AG09309 (cell line): ENCODE measurements at regions not wholly inside any gene's neighbourhood (a gene's known extent, or its start where the extent isn't known, plus 50 kb on each side); places are given as distances from the start of the nearest gene placed in this dataset.

ENCODE experiments used
- DNase-seq: peaks from one replicate; pipeline ENCODE4 v3.0.0-alpha.2; 2010; ENCODE audit warnings: low read depth
- H3K4me3 ChIP-seq: 2 replicates; pipeline ENCODE4 v1.5.1; 2011; ENCODE audit warnings: mild to moderate bottlenecking, low read depth, low read length, moderate library complexity; ENCODE audit not compliant: control insufficient read depth
- CTCF ChIP-seq: IDR thresholded peaks from 2 replicates; pipeline ENCODE4 v1.5.1; 2011; ENCODE audit warnings: mild to moderate bottlenecking, low read depth, low read length, inconsistent platforms; ENCODE audit not compliant: insufficient read depth, control insufficient read depth; ENCODE audit errors: missing control alignments

DNA sequence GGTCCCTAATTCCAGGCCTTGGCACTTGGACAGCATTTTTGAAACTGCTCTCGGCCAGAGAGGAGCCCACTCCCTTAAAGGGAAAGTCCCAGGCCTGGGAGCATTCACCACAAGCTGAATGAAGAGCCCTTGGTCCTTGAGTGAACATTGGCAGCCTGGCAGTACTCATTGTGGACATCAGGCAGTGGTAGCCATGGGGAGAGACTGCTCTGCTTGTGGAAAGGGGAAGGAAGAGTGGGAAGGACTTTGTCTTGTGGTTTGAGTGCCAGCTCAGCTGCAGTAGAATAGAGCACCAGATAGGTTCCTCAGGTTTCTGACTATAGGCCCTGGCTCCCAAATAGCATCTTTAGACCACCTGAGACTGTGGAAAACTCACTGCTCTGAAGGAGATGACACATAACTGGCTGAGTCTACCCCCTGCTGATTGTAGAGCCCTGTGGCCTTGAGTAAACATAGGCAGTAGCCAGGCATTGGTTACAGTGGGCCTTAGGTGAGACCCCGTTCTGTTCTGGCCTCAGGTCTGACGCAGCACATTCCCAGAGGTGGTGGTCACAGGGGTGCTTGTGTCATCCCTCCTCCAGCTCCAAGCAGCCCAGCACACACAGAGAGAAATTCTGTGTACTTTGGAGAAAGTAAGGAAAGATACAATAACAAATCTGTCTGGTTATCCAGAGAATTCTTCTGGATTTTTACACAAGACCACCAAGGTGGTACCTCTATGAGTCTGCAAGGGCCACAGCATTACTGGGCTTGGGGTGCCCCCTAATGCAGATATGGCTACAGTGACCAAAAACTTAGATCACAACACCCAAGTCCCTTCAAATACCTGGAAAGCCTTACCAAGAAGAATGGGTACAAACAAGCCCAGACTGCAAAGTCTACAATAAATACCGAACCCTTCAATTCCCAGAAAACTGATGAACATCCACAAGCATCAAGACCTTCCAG lies 153.8 kb downstream of the GNAI1 start:
- H3K4me3 ChIP-seq = no peak overlapping the region
- peak; percentile 57 for DNase-seq
- TF ChIP-seq CTCF = peak; percentile 11

DNA sequence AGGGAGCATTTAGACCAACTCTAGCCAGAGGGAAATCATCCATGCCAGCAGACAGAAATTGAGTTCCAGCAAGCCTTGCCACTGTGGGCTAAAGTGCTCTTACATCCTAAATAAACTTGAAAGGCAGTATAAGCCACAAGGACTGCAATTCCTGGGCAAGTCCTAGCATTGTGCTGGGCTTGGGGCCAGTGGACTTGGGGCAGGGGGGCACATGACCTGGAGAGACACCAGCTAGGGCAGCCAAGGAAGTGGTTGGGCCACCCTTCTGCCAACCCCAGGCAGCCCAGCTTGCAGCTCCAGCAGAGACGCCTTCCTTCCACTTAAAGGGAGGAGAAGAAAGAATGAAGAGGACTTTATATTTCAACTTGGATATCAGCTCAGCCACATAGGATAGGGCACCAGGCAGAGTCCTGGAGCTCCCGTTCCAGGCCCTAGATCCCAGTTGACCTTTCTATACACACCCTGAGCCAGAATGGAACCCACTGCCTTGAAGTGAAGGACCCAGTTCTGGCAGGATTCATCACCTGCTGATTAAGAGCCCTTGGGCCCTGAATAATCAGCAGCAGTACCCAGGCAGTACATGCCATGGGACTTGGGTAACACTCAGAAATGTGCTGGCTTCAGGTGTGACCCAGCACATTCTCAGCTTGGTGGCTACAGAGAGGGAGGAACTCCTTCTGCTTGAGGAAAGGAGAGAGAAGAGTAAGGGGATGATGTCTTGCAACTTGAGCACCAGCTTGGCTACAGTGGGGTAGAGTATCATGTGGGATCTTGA lies 153.0 kb downstream of the GNAI1 start:
- H3K4me3 ChIP-seq = no peak overlapping the region
- DNase-seq = no peak
- TF ChIP-seq CTCF = no peak

DNA sequence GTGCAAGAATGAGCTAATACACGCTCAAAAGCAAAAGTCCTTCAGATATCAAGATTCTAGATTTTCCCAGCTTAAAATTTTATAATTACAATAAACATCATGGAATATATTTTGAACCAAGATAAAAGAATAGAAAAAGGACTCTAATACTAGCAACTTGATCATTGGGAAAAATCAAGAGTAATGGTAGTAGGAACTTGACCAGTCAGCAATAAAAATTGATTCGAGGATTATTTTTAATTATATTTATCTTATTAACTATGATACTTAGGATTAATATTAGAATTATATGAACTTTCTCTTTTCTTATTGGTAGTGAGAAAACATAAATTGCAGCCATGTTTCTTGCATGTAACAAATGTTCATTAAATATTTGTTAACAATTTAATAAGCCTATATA lies 152.0 kb downstream of the GNAI1 start:
- TF ChIP-seq CTCF = no peak
- H3K4me3 ChIP-seq = no peak overlapping the region
- no peak for DNase-seq

GRCh38 chr7:80284855-80285254 lies 150.2 kb downstream of the GNAI1 start:
- peak; percentile 83 for DNase-seq
- TF ChIP-seq CTCF = no peak
- no peak overlapping the region for H3K4me3 ChIP-seq

DNA sequence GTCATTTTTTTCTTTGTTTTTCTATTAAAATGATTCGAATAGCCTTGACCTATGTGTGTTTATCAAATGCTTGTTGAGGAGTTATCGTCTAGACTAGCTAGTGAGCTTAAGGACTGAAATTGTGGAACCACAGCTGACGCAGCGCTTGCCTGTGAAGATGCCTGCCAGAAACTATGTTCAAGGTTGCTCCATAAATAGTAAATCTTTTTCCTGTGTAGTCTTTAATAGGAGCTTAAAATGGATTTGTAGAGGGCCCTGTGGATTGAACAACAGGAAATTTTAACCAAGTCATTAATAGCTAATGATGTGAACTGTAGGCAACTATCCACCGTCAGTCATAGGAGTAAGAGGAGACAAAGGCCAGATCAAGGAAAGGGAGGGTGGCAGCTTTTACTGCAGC lies 145.1 kb downstream of the GNAI1 start:
- no peak for TF ChIP-seq CTCF
- H3K4me3 ChIP-seq = no peak overlapping the region

GRCh38 chr7:80278737-80279136 lies 144.1 kb downstream of the GNAI1 start:
- no peak overlapping the region for H3K4me3 ChIP-seq
- TF ChIP-seq CTCF = no peak
- DNase-seq = no peak

More for the DNA sequence above, 145.1 kb downstream of the GNAI1 start:
- no peak for DNase-seq
